ENCODE measurements at regions not wholly inside any gene's neighbourhood (a gene's known extent, or its start where the extent isn't known, plus 50 kb on each side); places are given as distances from the start of the nearest gene placed in this dataset.
"Not testable (repeated sequence)": the region's sequence is repeated elsewhere in the genome, so short reads cannot be mapped to it uniquely, and the experiment has no call there.

DNA sequence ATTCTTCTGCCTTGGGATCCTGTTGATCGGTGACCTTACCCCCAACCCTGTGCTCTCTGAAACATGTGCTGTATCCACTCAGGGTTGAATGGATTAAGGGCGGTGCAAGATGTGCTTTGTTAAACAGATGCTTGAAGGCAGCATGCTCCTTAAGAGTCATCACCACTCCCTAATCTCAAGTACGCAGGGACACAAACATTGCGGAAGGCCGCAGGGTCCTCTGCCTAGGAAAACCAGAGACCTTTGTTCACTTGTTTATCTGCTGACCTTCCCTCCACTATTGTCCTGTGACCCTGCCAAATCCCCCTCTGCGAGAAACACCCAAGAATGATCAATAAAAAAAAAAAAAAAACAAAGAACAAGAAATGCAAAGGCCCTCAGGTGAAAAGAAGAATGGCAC is 126.1 kb upstream of the RAP1B start:
- H3K27ac Mint-ChIP-seq; H3K4me3 Mint-ChIP-seq; H3K36me3 Mint-ChIP-seq (ENCODE audit: low read depth): not testable (repeated sequence)

DNA sequence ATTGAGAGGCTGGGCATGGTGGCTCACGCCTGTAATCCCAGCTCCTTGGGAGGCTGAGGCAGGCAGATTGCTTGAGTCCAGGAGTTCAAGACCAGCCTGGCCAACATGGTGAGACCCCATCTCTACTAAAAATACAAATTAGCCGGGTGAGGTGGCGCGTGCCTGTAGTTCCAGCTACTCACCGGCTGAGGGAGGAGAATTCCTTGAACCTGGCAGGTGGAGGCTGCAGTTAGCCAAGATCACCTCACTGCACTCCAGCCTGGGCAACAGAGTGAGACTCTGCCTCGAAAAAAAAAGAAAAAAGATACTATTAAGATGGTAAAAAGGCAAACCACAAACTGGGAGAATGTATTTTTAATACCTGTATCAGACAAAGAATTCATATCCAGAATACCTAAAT is 124.2 kb upstream of the RAP1B start:
- H3K4me1 Mint-ChIP-seq: peaks cover 36% of the 10 kb centered on the region
- not testable (repeated sequence) for DNase-seq; H3K9me3 Mint-ChIP-seq; ATAC-seq; H3K36me3 Mint-ChIP-seq (ENCODE audit: low read depth); H3K27ac Mint-ChIP-seq; H3K27me3 Mint-ChIP-seq; H3K4me3 Mint-ChIP-seq

More for the DNA sequence above, 126.1 kb upstream of the RAP1B start:
- H3K27me3 Mint-ChIP-seq, ATAC-seq, DNase-seq, H3K9me3 Mint-ChIP-seq: not testable (repeated sequence)
- H3K4me1 Mint-ChIP-seq: peaks cover 44% of the 10 kb centered on the region

DNA sequence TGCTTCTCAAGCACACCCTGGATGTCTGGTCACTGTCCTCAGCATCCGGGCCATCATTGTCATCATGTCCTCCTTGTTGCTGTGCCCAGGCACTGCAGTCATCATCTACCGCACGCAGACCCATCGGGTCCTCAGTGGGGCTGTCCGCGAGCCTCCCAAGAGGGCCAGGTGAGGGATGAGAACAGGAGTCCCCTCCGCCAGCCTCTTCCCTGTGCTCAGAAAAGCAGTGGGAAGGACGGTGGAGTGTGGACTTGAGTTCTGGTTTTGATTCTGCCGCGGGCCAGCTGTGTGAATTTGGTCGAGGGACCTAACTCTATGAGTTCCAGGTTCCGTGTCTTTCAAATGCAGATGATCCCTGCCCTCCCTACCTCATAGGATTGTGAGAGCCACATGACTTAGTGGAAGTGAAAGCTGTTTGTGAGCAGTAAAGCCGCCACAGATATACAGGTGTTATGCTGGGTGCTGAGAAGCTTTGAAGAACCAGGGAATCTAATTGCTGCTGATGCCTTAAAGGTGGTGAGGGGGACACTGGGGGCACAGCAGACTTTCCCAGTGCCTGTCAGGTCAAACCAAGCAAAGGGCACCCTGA is 122.9 kb upstream of the RAP1B start:
- Mint-ChIP-seq H3K27me3 (no peaks in the 10 kb centered on the region), H3K36me3 (ENCODE audit: low read depth) (no peaks in the 10 kb centered on the region), H3K27ac (no peak overlapping the region), H3K4me1 (peaks cover 28% of the 10 kb centered on the region), H3K4me3 (no peak overlapping the region), H3K9me3 (peaks cover 7% of the 10 kb centered on the region)
- DNase-seq (no peak), ATAC-seq (no peak)

DNA sequence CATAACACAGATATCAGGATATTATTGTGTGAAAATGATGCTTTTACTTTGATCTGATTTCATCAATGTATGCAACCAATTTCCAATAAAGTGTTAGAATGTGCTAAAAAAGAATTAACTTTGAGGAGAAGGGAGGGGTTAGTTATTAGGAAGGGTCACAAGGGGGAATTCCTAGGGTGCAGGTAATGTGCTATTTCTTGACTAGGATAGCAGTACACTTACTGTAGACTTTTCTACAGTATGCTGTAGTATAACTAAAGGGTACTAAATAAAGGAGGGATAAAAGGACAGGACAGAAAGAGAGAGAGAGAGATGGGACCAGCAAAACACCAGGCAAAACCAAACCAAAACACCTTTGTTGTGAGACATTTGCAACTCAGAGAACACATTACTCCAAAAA is 121.4 kb upstream of the RAP1B start:
- Mint-ChIP-seq H3K4me1 (peaks cover 14% of the 10 kb centered on the region), H3K36me3 (ENCODE audit: low read depth) (no peaks in the 10 kb centered on the region), H3K27ac (no peak overlapping the region), H3K27me3 (no peaks in the 10 kb centered on the region), H3K9me3 (peaks cover 5% of the 10 kb centered on the region), H3K4me3 (no peak overlapping the region)
- no peak for ATAC-seq
- no peak for DNase-seq

DNA sequence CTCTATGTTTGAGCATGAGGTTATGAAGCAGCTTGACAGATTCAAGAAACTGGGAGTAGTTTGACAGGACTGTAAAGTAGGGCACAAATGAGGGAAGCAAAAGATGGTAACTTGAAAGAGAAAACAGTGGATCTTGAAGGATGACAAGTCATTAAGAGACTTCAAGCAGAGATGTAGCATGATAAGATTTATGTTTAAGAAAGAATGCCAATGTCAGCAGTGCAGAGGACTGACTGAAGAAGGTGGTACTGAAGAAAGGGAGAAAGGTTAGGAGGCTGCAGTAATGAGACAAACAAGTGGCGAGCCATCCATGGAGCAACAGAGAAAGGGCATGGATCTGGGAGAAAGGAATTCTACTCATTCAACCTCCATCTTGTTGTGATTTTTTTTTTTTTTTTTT is 120.2 kb upstream of the RAP1B start:
- Mint-ChIP-seq H3K4me1 (peaks cover 13% of the 10 kb centered on the region), H3K36me3 (ENCODE audit: low read depth) (no peaks in the 10 kb centered on the region), H3K4me3 (no peak overlapping the region), H3K27ac (peak overlapping the region; percentile 20), H3K9me3 (peaks cover 4% of the 10 kb centered on the region), H3K27me3 (no peaks in the 10 kb centered on the region)
- DNase-seq (no peak), ATAC-seq (no peak)

DNA sequence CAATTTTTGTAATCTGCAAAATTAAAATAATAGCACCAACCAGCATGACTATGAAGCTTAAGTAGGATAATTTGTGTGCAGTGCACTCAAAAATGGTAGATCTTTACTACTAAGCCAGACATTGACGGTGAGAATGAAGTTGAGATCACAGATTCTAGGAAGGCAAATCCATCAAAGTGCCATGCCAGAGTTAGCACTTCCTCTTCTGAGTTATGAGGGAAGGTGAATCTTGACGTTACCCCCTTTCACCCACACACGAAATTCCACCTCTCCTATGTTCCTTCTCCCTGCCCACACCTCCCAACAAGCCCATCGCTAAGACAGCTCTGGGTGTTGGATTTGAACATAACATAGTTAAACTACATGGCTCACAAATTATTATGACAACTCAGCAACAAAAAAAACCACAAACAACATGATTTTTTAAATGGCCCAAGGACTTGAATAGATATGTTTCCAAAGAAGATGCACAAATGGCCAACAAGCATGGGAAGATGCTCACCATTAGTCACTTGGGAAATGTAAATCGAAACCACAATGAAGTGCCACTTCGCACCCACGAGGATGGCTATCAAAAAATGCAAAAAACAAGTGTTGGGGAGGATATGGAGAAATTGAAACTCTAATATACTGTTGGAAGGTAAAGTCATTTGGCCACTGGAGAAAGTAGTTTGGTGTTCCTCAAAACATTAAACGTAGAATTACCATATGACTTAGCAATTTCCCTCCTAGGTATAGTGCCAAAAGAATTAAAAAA is 119.3 kb upstream of the RAP1B start:
- no peak overlapping the region for H3K27ac Mint-ChIP-seq
- DNase-seq: no peak

DNA sequence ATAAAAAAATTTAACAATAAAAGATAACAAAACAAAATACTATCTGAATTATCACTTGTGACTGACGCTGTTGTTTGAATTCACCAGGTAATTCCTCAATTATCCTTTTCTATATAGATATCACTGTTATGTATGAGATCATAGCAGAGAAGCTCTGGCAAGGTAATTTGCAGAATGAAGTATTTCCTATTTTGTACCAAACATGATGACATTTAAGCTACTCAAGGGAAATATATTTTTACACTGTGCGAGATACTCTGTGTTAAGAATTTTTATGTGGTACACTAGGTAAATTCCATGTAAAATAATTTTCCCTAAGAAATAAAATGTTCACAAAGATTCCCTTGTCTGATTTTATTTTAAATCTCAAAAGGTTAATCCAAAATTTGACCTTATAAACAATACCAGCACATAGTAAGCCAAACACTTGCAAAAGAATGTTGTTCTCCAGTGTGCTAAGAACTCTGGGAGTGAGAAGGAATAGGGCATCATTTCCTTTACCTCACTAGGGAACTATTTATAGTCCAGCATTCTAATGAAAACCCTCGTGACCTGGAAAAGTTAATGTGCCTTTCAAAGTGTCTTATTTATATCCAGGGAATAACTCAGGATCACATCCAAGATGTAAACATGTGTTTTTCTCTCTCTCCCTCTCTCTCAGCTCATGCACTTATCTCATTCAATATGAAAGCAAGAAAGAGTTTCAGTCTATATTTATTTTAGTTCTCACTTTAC is 115.2 kb upstream of the RAP1B start:
- Mint-ChIP-seq H3K4me3 (no peak overlapping the region), H3K4me1 (peaks cover 44% of the 10 kb centered on the region), H3K36me3 (ENCODE audit: low read depth) (no peaks in the 10 kb centered on the region), H3K27me3 (no peaks in the 10 kb centered on the region), H3K9me3 (peaks cover 4% of the 10 kb centered on the region), H3K27ac (no peak overlapping the region)
- ATAC-seq (no peak), DNase-seq (no peak)

More for the DNA sequence above, 119.3 kb upstream of the RAP1B start:
- ATAC-seq: peak; percentile 20
- Mint-ChIP-seq H3K27me3 (no peaks in the 10 kb centered on the region), H3K4me1 (peaks cover 21% of the 10 kb centered on the region), H3K36me3 (ENCODE audit: low read depth) (no peaks in the 10 kb centered on the region), H3K4me3 (no peak overlapping the region), H3K9me3 (peaks cover 4% of the 10 kb centered on the region)

DNA sequence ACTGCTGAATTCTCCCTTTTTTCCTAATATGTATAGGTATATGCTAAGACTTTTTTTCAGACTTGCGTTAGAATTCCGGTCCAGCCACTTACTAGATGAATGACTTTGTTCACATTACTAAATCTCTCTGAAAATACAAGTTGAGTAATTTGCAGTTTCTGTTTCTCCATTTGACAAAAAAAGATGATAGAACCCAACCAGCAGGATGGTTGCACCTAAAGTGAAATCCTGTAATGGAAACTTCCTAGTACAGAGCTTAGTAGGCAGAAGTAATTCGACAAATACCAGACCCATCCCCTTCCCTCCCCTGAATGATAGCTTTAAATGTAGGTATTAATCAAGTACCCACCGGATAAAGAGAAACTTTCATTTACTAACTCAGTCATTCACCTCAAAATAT is 113.6 kb upstream of the RAP1B start:
- no peaks in the 10 kb centered on the region for H3K36me3 Mint-ChIP-seq (ENCODE audit: low read depth)
- H3K27ac Mint-ChIP-seq: peak overlapping the region; percentile 96
- peak overlapping the region; percentile 71 for H3K4me3 Mint-ChIP-seq
- H3K27me3 Mint-ChIP-seq: no peaks in the 10 kb centered on the region
- DNase-seq (no peak), ATAC-seq (peak; percentile 85)
- H3K4me1 Mint-ChIP-seq: peaks cover 33% of the 10 kb centered on the region
- H3K9me3 Mint-ChIP-seq: peaks cover 3% of the 10 kb centered on the region

DNA sequence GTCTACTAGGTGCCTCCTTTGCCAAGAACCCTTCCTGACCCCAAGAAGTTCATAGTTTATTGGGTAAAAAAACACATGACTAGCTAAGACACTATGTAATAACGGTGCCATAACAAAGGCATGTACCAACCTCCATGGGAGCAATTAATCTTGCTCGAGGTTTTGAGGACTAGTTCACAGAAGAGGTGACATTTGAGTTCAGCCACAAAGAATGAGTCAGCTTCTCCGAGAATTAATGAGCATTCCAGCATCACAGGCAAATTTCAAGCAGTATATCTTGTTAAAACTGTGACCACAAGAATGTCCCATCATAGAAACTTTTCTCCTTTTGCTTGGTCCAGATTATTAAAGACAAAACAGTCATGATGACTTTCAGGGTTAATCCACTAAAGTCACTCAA is 113.0 kb upstream of the RAP1B start:
- Mint-ChIP-seq H3K4me1 (peaks cover 33% of the 10 kb centered on the region), H3K36me3 (ENCODE audit: low read depth) (no peaks in the 10 kb centered on the region), H3K4me3 (peak overlapping the region; percentile 71), H3K27me3 (no peaks in the 10 kb centered on the region), H3K27ac (peak overlapping the region; percentile 96), H3K9me3 (peaks cover 3% of the 10 kb centered on the region)
- ATAC-seq (peak; percentile 94), DNase-seq (no peak)

DNA sequence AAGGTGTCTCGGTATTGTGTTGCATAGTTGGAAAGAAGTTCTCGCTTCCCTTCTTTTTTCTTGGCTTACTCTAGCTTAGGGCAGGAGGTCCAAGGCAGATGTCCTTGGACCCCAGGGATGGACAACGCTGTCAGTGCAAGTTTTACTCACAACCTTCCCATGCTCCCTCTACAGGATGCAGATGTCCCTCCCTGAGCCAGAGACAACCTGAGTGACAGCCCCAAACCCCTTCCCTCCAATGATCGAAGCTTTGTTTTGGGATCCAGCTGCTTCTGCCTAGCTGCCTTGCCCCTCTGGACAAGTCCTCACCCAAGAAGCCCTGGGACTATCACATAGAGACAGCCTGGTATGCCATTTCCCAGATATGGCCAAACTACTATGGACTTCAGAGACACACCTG is 112.0 kb upstream of the RAP1B start:
- Mint-ChIP-seq H3K4me1 (peaks cover 33% of the 10 kb centered on the region), H3K36me3 (ENCODE audit: low read depth) (no peaks in the 10 kb centered on the region), H3K9me3 (peaks cover 3% of the 10 kb centered on the region), H3K27ac (no peak overlapping the region), H3K27me3 (no peaks in the 10 kb centered on the region), H3K4me3 (no peak overlapping the region)
- no peak for ATAC-seq
- no peak for DNase-seq

DNA sequence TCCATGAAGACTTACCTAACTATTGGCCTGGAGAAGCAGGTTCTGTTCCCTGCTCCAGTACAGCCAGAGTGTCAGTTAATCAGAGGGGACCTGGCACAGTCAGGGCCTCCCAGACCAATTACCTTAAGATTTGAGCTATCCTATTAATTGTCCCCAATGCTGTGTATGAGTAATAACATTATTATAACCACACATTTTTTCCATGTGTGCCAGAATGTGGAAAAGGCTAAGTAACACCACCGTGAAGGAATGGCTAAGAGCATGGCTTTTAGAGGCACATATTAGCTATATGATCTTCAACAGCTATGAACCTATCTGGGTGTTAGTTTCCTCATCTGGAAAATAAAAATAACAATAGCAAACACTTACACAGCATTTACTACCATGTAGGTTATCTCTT is 111.1 kb upstream of the RAP1B start:
- H3K4me3 Mint-ChIP-seq: no peak overlapping the region
- no peaks in the 10 kb centered on the region for H3K36me3 Mint-ChIP-seq (ENCODE audit: low read depth)
- ATAC-seq: no peak
- peaks cover 33% of the 10 kb centered on the region for H3K4me1 Mint-ChIP-seq
- H3K9me3 Mint-ChIP-seq: peaks cover 3% of the 10 kb centered on the region
- H3K27ac Mint-ChIP-seq: no peak overlapping the region
- DNase-seq: no peak
- H3K27me3 Mint-ChIP-seq: no peaks in the 10 kb centered on the region

DNA sequence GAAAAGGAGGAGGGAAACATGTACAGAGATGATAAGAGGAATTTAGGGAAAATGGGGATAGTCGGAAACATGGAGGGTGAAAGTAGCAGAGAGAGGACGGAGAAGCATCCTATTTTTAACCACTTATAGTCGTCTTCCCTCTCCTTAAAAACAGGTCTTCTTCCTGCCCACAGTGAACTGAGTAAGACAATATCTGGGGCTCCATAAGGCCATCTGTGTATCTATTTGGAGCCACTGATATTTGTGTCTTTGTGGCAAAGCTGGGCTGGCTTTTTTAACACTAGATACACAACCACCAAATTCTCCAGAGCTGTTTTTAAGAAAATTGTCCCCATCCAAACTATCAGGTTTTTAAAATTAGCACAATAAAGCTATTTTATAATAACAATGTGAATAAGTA is 109.5 kb upstream of the RAP1B start:
- DNase-seq (no peak), ATAC-seq (no peak)
- Mint-ChIP-seq H3K36me3 (ENCODE audit: low read depth) (no peaks in the 10 kb centered on the region), H3K4me3 (no peak overlapping the region), H3K4me1 (peaks cover 32% of the 10 kb centered on the region), H3K27ac (no peak overlapping the region), H3K9me3 (peaks cover 3% of the 10 kb centered on the region), H3K27me3 (no peaks in the 10 kb centered on the region)

DNA sequence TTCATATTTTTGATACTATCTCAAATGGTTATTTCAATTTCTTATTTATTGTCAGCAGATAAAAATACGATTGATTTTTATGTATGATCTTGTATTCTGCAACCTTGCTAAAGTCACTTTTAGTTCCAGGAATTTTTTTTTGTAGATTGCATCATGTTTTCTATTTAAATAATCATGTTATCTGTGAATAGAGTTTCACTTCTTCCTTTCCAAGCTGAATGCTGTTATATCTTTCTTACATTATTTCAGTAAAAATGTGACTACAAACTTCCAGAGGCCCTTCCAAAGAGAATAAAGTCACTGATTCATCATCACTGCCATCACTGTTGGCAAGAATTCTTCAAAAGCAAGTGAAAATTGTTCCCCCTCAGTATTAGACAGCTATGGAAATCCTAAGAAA is 104.7 kb upstream of the RAP1B start:
- DNase-seq (no peak), ATAC-seq (no peak)
- H3K4me3 Mint-ChIP-seq: no peak overlapping the region
- no peak overlapping the region for H3K27ac Mint-ChIP-seq
- no peaks in the 10 kb centered on the region for H3K36me3 Mint-ChIP-seq (ENCODE audit: low read depth)
- H3K9me3 Mint-ChIP-seq: no peaks in the 10 kb centered on the region
- peaks cover 11% of the 10 kb centered on the region for H3K4me1 Mint-ChIP-seq
- H3K27me3 Mint-ChIP-seq: no peaks in the 10 kb centered on the region

DNA sequence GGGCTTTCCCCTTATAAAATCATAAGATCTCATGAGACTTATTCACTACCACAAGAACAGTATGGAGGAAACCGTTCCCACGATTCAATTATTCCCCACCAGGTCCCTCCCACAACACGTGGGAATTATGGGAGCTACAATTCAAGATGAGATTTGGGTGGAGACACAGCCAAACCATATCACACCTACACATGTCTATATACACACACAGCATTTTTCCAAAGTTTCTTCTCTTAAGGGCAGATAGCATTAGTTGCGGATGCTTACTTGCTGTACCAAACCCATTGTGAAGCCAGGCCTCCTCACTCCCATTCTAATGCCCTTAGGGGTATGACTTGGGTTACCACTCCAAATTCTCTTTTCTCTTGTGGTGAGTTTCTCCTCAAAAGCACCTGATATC is 104.1 kb upstream of the RAP1B start:
- H3K27me3 Mint-ChIP-seq: no peaks in the 10 kb centered on the region
- no peak overlapping the region for H3K4me3 Mint-ChIP-seq
- no peak overlapping the region for H3K27ac Mint-ChIP-seq
- peaks cover 11% of the 10 kb centered on the region for H3K4me1 Mint-ChIP-seq
- ATAC-seq (no peak), DNase-seq (no peak)
- no peaks in the 10 kb centered on the region for H3K36me3 Mint-ChIP-seq (ENCODE audit: low read depth)
- no peaks in the 10 kb centered on the region for H3K9me3 Mint-ChIP-seq

DNA sequence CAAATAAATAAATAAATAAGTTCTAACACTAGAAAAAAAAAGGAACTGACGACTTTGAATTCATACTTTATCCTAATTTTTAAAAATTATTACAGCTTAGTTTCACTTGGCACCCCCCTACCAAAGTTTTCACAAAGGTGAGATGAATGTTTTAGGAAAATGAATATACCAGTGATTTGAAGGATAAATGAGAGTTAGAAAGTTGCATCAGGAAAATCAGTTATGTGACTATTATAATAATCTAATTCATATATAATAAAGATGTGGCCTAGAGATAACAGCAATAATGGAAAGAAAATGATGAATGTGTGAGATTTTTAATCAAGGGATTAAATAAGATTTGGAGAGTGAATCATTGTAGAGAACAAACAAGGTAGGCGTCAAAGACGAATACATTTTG is 103.0 kb upstream of the RAP1B start:
- H3K9me3 Mint-ChIP-seq: no peaks in the 10 kb centered on the region
- H3K4me1 Mint-ChIP-seq: peaks cover 11% of the 10 kb centered on the region
- H3K27me3 Mint-ChIP-seq: no peaks in the 10 kb centered on the region
- ATAC-seq: no peak
- H3K4me3 Mint-ChIP-seq: no peak overlapping the region
- DNase-seq: no peak
- no peak overlapping the region for H3K27ac Mint-ChIP-seq
- no peaks in the 10 kb centered on the region for H3K36me3 Mint-ChIP-seq (ENCODE audit: low read depth)
